SU-DHL-6 (cell line): ENCODE measurements at regions not wholly inside any gene's neighbourhood (a gene's known extent, or its start where the extent isn't known, plus 50 kb on each side); places are given as distances from the start of the nearest gene placed in this dataset.

Experiments used
- H2AFZ ChIP-seq: fragments of 200-600 bp; sonication (generic); 2 replicates; pipeline ENCODE4 v1.6.1; 2014; ENCODE audit warnings: low read depth, mild to moderate bottlenecking, moderate library complexity, mixed read lengths, antibody characterized with exemption, low read length; ENCODE audit not compliant: severe bottlenecking
- H3F3A ChIP-seq: fragments of 200-600 bp; shearing (Covaris generic); 2 replicates; pipeline ENCODE4 v1.6.0; 2016; ENCODE audit warnings: antibody characterized with exemption, mild to moderate bottlenecking; ENCODE audit not compliant: insufficient read depth
- H3K27ac ChIP-seq: fragments of 200-600 bp; sonication (generic); 2 replicates; pipeline ENCODE4 v1.5.1; 2016; ENCODE audit warnings: low read depth, mild to moderate bottlenecking, low read length, moderate library complexity, mixed read lengths
- H3K27me3 ChIP-seq: fragments of 200-600 bp; sonication (generic), shearing (Covaris generic); 2 replicates; pipeline ENCODE4 v1.6.0; 2014; ENCODE audit warnings: mild to moderate bottlenecking, low read length
- H3K36me3 ChIP-seq: fragments of 200-600 bp; sonication (generic); 2 replicates; pipeline ENCODE4 v1.6.1; 2014; ENCODE audit warnings: mild to moderate bottlenecking, low read length, mixed read lengths
- H3K4me2 ChIP-seq: fragments of 300-600, 200-600 bp; shearing (Covaris generic), sonication (generic); 2 replicates; pipeline ENCODE4 v1.6.0; 2014; ENCODE audit warnings: low read length, low read depth, mild to moderate bottlenecking; ENCODE audit not compliant: poor library complexity, severe bottlenecking
- H3K4me3 ChIP-seq: fragments of 200-600 bp; sonication (generic); 2 replicates; pipeline ENCODE4 v1.5.1; 2014; ENCODE audit warnings: antibody characterized with exemption, low read length, mild to moderate bottlenecking, mixed read lengths; ENCODE audit not compliant: insufficient read depth, poor library complexity, severe bottlenecking
- H3K79me2 ChIP-seq: fragments of 200-600 bp; sonication (generic); 2 replicates; pipeline ENCODE4 v1.6.1; 2014; ENCODE audit warnings: mild to moderate bottlenecking, low read length, moderate library complexity; ENCODE audit not compliant: insufficient read depth
- H3K9ac ChIP-seq: fragments of 200-600 bp; sonication (generic); 2 replicates; pipeline ENCODE4 v1.7.0; 2014; ENCODE audit warnings: mild to moderate bottlenecking, low read length
- H3K9me2 ChIP-seq: fragments of 200-600 bp; sonication (generic); replicated peaks from 2 replicates; pipeline ENCODE4 v1.6.1; 2014; ENCODE audit warnings: low read length; ENCODE audit not compliant: insufficient read depth
- H3K9me3 ChIP-seq: fragments of 200-600 bp; sonication (generic); 2 replicates; pipeline ENCODE4 v1.6.1; 2014; ENCODE audit warnings: low read length, mixed read lengths; ENCODE audit not compliant: insufficient read depth
- H4K20me1 ChIP-seq: fragments of 200-600 bp; sonication (generic); 2 replicates; pipeline ENCODE4 v1.6.1; 2014; ENCODE audit warnings: low read depth, mild to moderate bottlenecking, antibody characterized with exemption, low read length, moderate library complexity, mixed read lengths
- EZH2phosphoT487 ChIP-seq: fragments of 200-600 bp; sonication (generic), shearing (Covaris generic); conservative IDR thresholded peaks from 2 replicates; pipeline ENCODE4 v1.6.1; 2018; ENCODE audit warnings: mild to moderate bottlenecking, antibody characterized with exemption, low read length, moderate library complexity, mixed read lengths
- TF ChIP-seq, protein P1 (sequence below): fragments of 200-600 bp; sonication (generic); IDR thresholded peaks from one replicate; pipeline ENCODE4 v1.5.1; 2017; ENCODE audit warnings: antibody characterized with exemption, mild to moderate bottlenecking, low read length, moderate library complexity; ENCODE audit not compliant: insufficient read depth, poor library complexity, severe bottlenecking

DNA sequence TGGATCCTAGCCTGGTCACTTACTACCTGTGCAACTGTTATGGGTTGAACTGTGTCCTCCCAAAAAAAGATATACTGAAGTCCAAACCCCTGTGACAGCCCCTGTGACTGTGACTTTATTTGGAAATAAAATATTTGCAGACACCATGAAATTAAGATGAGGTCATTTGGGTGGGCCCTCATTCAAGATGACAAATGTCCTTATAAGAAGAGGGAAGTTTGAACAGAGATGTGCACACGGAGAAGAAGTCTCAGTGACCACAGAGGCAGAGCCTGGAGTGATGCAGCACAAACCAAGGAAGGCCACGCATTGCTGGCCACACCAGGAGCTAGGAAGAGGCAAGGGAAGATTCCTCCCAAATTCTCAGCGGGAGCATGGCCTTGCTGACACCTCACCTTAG lies 249.7 kb upstream of the RUNX1 start:
- H3K4me2 ChIP-seq = no peak overlapping the region
- H2AFZ ChIP-seq = no peak overlapping the region
- no peaks in the 10 kb centered on the region for H3F3A ChIP-seq
- H3K79me2 ChIP-seq = no peaks in the 10 kb centered on the region
- H3K9ac ChIP-seq = no peak overlapping the region
- no peak for TF ChIP-seq EZH2phosphoT487
- TF ChIP-seq, protein P1, sequence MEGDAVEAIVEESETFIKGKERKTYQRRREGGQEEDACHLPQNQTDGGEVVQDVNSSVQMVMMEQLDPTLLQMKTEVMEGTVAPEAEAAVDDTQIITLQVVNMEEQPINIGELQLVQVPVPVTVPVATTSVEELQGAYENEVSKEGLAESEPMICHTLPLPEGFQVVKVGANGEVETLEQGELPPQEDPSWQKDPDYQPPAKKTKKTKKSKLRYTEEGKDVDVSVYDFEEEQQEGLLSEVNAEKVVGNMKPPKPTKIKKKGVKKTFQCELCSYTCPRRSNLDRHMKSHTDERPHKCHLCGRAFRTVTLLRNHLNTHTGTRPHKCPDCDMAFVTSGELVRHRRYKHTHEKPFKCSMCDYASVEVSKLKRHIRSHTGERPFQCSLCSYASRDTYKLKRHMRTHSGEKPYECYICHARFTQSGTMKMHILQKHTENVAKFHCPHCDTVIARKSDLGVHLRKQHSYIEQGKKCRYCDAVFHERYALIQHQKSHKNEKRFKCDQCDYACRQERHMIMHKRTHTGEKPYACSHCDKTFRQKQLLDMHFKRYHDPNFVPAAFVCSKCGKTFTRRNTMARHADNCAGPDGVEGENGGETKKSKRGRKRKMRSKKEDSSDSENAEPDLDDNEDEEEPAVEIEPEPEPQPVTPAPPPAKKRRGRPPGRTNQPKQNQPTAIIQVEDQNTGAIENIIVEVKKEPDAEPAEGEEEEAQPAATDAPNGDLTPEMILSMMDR = no peak
- H3K36me3 ChIP-seq = no peaks in the 10 kb centered on the region
- no peaks in the 10 kb centered on the region for H3K9me3 ChIP-seq
- no peaks in the 10 kb centered on the region for H4K20me1 ChIP-seq
- H3K27ac ChIP-seq = no peak overlapping the region
- H3K27me3 ChIP-seq = no peaks in the 10 kb centered on the region
- H3K9me2 ChIP-seq = no peaks in the 10 kb centered on the region
- H3K4me3 ChIP-seq = no peak overlapping the region

DNA sequence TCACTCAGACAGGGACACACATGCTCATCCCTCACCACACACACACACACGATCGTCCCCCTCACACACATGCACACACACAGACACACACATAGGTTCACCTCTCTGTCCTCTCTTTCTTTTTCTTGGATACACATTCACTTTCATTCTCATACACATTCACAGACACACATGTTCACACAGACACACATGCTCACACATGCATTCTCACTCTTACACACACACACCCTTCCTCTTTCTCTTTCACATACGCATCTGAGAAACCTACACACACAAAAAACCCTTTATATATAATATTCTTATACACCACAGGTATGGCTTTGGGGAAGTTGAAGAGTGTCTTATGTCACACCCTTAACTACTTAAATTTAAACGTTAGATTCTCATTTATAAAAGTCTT lies 248.6 kb upstream of the RUNX1 start:
- no peak overlapping the region for H3K4me3 ChIP-seq
- H2AFZ ChIP-seq = no peak overlapping the region
- TF ChIP-seq, protein P1 = no peak
- no peak for TF ChIP-seq EZH2phosphoT487
- no peaks in the 10 kb centered on the region for H3K27me3 ChIP-seq
- H3K27ac ChIP-seq = no peak overlapping the region
- no peaks in the 10 kb centered on the region for H4K20me1 ChIP-seq
- no peaks in the 10 kb centered on the region for H3K36me3 ChIP-seq
- no peak overlapping the region for H3K4me2 ChIP-seq
- H3K9ac ChIP-seq = no peak overlapping the region
- H3F3A ChIP-seq = no peaks in the 10 kb centered on the region
- no peaks in the 10 kb centered on the region for H3K9me3 ChIP-seq
- no peaks in the 10 kb centered on the region for H3K79me2 ChIP-seq
- no peaks in the 10 kb centered on the region for H3K9me2 ChIP-seq

DNA sequence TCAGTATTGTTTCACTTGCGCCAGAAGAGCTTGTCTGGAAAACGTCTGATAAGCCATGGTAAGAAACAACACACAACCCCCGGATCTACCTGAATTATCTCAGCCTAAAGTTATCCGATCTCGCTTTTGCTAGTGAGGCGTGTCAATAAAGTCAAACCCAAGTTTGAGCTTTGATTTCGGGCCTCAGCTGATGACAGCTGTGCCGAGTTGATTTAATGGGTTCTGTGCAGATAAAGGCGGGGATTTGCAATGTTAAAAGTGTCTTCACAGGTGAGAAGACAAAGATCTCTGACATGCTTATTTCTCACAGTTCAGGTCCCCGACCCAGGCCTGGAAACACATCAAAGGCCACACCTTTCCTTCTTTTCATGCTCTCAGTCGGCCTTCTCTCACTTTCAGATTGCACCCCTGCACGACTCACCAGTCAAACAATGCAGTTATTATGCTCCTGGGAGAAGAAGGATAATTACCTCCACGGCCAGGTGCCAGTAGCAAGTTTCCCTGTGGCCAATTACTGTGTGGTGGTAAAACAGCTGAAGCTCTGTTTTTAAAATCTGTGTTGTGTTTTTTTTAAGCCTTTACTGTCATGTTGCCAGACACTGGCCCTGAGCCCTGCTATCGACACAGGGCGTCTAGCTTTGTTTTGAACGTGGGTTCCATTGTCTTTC lies 245.3 kb upstream of the RUNX1 start:
- TF ChIP-seq, protein P1 = no peak
- no peak for TF ChIP-seq EZH2phosphoT487
- H3K4me3 ChIP-seq = no peak overlapping the region
- H2AFZ ChIP-seq = no peak overlapping the region
- H3K9me3 ChIP-seq = no peaks in the 10 kb centered on the region
- H3K27ac ChIP-seq = no peak overlapping the region
- H3K79me2 ChIP-seq = no peaks in the 10 kb centered on the region
- no peak overlapping the region for H3K9ac ChIP-seq
- no peaks in the 10 kb centered on the region for H3K27me3 ChIP-seq
- no peaks in the 10 kb centered on the region for H3K36me3 ChIP-seq
- no peaks in the 10 kb centered on the region for H4K20me1 ChIP-seq
- no peaks in the 10 kb centered on the region for H3F3A ChIP-seq
- H3K4me2 ChIP-seq = no peak overlapping the region
- H3K9me2 ChIP-seq = no peaks in the 10 kb centered on the region
